ENCODE measurements at regions not wholly inside any gene's neighbourhood (a gene's known extent, or its start where the extent isn't known, plus 50 kb on each side); places are given as distances from the start of the nearest gene placed in this dataset.

DNA sequence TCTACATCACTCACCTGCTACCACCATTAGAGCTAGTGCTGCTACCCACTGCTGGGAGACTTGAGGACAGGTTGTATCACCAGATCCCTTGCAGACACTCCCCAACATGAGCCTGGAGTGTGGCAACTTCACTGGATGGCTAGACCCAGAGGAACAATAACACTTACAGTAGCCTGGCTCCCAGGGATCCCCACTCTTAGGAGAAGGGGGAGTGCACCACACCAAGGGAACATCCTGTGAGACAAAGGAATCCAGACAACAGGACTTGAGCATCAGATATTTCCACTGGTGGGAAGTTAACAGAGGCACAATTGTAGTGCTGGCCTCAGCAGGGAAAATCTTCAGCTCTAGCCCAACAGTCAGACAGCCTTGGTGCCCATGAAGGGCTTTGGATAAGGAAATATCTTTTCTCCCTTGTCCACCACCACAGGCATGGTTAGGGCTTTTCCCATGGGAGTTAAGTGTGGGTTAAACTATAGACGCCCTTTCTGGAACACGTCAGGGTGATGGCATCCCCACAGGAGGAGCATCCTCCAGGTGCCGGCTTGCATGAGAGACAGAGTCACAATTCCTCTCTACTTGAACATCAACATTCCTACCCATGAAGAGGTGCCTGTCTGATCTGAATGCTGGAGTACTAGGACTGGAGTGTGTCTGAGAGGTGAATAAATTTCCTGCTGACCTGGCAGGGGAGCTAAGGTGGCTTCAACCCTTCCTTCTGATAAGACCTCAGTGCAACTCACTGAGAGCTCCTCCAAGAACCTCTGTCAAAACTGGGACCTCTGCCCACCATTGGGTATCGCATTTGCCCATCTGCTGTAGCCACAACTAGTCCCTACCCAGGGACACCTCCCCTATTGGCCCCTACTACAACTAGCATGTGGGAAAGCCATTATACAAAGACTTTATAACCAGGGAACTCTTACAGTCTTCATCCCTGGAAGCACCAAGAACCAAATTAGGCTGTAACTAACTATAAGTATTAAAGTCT is 55.4 kb upstream of the SIRPG start:
- DNase-seq (ENCODE audit: low spot score) = no peak

DNA sequence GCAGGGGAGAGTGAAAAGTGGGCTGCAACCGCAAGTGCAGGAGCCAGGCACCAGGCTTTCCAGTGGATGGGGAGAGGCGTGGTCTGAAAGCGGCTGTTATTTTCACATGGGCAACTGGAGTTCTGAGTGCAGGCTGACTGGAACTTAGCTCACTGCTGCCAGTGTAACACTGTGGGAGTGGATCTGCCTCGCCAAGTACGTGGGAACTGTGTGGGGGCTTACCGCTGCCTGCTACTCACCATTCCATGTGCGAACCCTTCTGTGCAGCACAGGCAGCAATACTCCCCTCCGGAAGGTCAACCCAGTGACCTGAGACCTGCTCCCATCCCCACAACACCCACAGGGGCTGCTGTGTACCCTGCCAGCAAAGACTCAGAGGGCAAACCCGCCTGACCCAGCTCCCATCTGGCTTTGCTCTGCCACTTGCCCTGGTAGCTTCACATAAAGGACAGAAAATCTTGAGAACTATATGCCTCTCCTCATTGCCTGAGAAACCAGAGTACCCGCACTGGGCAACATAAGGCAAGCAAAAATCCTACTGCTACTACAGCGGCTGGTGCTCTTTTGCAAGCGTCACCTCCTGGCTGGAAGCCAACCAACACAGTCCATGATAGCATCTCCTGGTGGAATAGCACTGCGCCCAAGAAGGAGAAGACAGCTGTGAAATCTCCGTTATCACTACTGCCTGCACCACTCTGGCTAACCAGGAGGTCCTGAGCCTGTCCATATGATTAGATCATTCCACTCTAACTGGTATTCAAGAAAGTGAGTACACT is 54.4 kb upstream of the SIRPG start:
- DNase-seq (ENCODE audit: low spot score) = no peak

DNA sequence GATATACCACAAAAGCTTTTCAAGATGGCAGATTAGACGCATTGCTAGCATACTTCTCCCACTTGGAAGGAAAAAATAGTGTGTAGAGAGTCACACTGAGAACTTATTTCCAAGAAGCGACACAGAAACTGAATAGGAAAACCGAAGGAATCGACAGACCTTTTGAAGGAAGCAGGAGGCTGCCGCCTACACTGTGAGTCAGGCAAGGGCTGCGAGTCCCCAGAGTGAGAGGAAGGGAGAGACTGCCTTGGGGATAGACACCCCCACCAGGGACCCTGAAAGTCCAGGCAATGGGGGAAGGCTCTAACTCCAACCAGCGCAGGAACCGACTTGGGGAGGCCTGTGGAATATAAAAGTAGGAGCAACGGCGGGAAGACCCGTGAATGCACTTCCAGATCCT is 53.7 kb upstream of the SIRPG start:
- no peak for DNase-seq (ENCODE audit: low spot score)

DNA sequence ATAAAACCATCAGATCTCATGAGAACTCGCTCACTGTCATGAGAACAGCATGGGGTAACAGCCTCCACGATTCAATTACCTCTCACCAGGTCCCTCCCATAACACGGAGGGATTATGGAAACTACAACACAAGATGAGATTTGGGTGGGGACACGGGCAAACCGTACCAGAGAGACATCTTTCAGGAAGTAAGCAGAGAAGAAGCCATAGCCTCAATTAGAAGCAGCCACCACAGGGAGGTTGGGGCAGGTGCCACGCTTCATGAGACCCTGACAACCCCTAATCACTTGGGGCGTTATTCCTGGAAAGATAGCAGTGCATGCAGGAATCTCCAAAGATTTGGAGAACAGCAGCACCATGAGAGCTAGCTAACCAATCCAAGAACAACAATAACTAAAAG is 52.9 kb upstream of the SIRPG start:
- DNase-seq (ENCODE audit: low spot score) = no peak

DNA sequence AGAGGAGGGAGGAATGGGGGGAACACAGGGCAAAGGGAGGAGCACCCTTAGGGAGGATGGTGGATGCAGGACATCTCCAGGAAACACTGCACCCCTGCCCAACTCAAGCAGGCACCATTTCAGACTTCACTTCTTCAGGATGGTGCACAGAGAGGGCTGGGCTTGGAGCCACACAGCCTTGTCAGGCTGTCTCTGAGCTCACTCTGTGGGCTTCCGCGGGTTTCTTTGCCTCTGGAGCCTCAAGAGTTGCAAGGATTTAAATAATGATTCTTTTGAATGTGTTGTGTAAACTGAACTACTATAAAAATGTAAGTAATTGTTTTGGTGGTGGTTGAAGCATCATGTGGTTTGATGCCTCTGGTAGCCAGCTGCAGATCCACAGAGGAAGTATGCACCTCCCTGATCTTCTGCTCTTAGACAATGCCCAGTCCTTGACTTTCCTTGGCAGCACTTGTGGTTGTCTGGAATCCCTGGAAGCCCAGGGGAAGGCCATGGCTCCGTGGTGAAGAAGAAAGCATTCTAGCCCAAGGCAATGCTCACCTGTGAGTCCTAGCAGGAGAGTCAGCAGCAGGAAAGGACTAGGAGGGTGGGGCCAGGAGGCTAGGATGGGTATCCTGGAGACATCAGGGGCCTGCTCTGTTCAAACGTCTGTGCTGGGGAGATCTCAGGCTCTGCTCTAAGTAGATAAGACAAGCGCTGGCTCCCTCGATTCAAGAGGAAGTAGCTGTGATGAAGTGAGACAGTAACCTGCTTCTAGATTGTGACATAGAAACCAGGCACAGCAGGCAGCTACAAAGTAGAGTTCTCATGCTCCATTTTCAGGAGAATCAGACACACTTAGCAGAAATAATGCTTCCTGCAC is 50.2 kb upstream of the SIRPG start:
- DNase-seq (ENCODE audit: low spot score) = no peak
